ENCODE measurements at regions not wholly inside any gene's neighbourhood (a gene's known extent, or its start where the extent isn't known, plus 50 kb on each side); places are given as distances from the start of the nearest gene placed in this dataset.
"Not testable (repeated sequence)": the region's sequence is repeated elsewhere in the genome, so short reads cannot be mapped to it uniquely, and the experiment has no call there.

GRCh38 chr19:20371911-20372310, 193.7 kb downstream of the ZNF737 start:
- DNase-seq (ENCODE audit: low spot score) (no peak), ATAC-seq (ENCODE audit: low FRiP score) (no peak)
- no peak for TF ChIP-seq CTCF (IDR thresholded peaks at IDR 0.05)

GRCh38 chr19:20371304-20371703, 194.3 kb downstream of the ZNF737 start:
- DNase-seq (ENCODE audit: low spot score) = not testable (repeated sequence)

GRCh38 chr19:20367811-20368294, 197.7 kb downstream of the ZNF737 start:
- DNase-seq (ENCODE audit: low spot score) (no peak), ATAC-seq (ENCODE audit: low FRiP score) (no peak)
- TF ChIP-seq CTCF (IDR thresholded peaks at IDR 0.05) = no peak

More at GRCh38 chr19:20371304-20371703, 194.3 kb downstream of the ZNF737 start:
- not testable (repeated sequence) for ATAC-seq (ENCODE audit: low FRiP score)

DNA sequence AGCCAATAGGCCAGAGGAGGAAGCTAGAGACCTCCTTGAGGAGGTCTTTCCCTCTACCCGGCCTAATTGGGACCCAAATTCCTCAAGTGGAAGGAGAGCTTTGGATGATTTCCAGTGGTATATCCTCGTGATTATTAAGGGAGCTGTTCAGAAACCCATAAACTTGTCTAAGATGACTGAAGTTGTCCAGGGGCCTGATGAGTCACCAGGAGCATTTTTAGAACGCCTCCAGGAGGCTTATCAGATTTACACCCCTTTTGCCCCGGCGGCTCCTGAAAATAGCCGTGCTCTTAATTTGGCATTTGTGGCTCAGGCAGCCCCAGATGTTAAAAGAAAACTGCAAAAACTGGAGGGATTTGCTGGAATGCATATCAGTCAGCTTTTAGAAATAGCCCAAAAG, 198.1 kb downstream of the ZNF486 start:
- DNase-seq (ENCODE audit: low spot score) (no peak), ATAC-seq (ENCODE audit: low FRiP score) (no peak)
- TF ChIP-seq CTCF (IDR thresholded peaks at IDR 0.05) = no peak

DNA sequence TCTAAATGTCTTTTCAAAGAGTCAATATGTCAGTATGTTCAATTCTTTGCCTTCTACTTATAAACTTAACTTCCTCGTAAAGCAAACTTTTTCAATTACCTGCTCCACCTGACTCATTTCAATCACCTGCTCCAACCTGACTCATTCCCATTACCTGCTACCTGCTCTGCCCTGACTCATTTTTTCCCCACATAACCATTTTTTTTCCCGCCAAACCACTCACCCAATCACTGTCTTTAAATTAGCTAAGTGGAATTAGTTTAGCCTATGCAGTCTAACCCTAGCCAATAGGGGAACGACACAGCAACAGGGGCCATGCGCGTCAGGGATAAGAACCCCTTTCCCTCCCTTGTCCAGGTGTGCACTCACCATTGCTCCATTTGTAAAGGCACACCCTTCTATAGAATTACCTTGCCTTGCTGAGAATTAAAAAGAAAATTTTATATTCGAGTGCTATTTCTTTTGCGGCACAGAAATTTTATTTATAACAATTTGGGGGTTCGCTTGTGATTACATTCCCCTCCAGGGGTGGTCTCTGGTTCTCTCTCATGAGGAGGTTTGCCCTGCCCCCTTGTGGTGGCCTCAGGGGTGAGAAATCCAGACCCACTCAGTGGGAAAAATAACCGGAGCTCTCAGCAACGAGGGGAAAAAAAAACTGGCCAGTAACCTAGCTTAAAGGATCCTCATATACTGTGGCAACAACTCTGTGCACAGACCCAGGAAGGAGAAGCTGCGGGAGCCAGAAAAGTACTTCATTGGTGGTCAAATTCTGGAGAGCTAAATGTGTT, 193.1 kb downstream of the ZNF486 start:
- DNase-seq (ENCODE audit: low spot score) (no peak), ATAC-seq (ENCODE audit: low FRiP score) (no peak)
- TF ChIP-seq CTCF (IDR thresholded peaks at IDR 0.05) = no peak

- ATAC-seq (ENCODE audit: low FRiP score); DNase-seq (ENCODE audit: low spot score): not testable (repeated sequence)
These were observed 191.9 kb downstream of the ZNF486 start for GRCh38 chr19:20358841-20359465.

- no peak for TF ChIP-seq CTCF (IDR thresholded peaks at IDR 0.05)
- ATAC-seq (ENCODE audit: low FRiP score) (no peak), DNase-seq (ENCODE audit: low spot score) (no peak)
These were observed 190.9 kb downstream of the ZNF486 start for GRCh38 chr19:20357921-20358320.

DNA sequence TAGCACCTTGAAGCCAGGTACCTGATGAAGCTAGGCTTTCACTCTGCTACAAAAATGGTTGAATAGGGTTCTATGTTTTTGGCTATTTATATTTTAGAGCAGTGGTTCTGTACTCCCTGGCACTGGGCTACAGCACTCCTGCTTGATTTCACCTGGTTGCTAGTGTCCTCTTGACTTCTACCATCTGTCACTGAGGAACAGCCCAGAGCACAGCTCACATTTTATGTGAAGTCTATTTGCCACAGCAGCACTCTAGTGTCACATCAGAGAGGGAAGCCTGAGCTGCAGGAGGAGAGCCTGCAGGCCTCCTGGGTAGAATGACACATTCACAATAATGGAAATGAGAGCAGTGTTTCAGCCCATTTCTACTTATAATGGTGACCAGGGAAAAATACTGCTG, 184.2 kb downstream of the ZNF486 start:
- DNase-seq (ENCODE audit: low spot score) (no peak), ATAC-seq (ENCODE audit: low FRiP score) (no peak)
- no peak for TF ChIP-seq CTCF (IDR thresholded peaks at IDR 0.05)
